ENCODE measurements at regions not wholly inside any gene's neighbourhood (a gene's known extent, or its start where the extent isn't known, plus 50 kb on each side); places are given as distances from the start of the nearest gene placed in this dataset.

DNA sequence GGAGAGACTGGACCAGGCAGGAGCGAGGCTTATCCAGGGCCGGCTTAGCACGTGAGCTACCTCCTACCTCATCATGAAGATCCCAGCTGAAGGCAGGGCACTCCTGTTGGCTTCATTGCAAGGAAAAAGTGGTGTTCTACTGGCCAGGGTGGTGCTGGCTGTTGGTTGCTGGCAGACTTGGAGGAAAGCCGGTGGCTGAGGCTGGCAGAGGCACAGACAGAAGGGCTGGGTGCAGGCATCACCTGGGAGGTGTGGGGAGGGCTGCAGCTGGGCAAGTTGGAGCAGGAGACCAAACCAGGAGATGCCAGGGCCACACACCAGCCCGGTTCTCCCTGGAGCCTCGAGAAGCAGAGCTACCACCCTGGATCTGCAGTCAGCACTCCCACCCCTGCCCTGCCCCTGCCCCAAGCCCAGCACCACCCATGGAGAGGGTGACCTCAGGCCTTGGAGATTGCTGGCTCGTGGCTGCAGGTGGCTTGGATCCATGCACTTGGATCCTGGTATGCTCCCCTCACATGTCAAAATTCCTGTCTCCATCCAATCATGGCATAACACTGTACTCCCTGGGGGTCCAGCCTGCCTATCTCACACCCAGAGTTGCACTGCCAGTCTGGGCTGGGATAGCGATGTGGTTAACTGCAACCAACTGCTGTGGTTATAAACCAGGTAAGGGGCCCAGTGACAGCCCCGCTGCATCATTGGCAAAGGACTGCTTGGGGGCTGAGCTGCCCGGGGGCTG is 49.7 kb downstream of the GLI2 start:
- DNase-seq (ENCODE audit: low spot score) (no peak), FAIRE-seq (no peak)

DNA sequence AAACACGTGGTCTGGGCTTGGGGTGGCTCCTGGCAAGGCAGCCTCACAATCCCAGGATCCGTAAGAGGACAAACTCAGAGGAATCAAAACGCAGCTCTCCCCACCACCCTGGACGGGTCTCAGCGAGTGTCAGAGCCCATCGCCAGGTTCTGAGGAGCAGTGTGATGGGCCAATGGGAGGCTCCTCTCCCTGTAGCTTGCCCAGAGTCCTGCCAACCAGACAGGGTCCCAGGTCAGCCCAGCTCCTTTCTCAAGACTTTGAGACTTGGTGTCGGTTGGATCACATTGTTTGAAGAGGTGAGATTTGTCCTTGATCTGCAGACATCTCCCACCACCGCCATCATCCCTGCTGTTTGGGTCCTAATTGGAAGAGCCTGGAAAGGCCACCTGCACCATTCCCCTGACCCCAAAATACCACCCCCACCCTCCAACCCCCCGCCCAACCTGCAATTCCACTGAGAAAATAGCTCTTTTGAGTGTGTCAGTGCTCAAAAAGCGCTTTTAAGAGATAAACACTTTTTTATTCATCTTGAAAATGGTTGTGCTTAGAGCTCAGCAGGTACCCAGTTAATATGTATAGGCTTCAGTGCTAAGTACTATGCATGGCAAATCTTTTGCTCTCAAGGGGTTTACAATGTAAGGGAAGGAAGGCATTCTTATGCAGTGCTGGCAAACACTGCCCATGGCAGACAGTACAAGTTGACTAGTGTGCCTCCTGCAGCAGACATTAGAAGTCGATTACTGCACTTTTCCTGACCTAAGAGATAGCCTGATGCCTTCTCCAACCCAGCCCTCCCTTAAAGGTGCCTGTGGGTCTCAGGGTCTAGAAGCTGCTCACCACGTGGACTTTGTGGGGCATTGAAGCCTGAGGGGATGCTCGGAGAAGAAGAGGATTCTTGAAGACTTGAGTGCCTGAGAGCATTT is 50.6 kb downstream of the GLI2 start:
- no peak for DNase-seq (ENCODE audit: low spot score)
- no peak for FAIRE-seq

DNA sequence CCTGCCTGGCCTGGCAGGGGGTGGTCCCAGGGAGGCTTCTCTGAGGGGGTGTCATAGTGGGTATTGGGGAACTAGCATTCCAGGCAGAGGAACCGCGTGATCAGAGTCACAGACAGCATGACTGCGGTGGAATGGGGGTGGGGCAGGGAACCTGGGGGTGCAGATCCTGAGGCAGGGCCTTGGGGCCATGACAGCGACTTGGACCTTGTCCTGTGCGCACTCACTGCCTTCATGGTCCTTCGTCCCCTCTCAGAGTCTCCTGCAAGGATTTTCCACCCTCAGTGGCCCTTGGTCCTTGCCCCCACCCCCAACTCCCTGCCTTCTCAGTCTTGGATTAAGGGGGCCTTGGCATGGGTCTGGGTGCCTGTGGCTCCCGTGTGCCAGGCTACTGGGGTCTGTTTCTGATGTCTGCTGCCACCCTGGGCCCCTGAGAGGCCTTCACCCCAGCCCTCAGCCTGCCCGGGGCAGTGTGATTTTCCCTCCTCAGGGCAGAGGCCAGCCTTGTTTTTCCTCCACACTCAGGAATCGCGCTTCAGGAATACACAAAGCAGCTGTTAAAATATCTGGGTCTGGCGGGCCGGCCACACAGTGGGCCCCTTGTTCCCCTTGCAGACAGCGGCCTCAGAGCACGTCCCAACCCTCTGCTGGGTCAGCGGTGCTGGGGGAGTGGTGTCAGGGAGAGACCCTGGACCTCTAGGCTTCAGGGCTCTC is 51.6 kb downstream of the GLI2 start:
- DNase-seq (ENCODE audit: low spot score) (no peak), FAIRE-seq (no peak)

DNA sequence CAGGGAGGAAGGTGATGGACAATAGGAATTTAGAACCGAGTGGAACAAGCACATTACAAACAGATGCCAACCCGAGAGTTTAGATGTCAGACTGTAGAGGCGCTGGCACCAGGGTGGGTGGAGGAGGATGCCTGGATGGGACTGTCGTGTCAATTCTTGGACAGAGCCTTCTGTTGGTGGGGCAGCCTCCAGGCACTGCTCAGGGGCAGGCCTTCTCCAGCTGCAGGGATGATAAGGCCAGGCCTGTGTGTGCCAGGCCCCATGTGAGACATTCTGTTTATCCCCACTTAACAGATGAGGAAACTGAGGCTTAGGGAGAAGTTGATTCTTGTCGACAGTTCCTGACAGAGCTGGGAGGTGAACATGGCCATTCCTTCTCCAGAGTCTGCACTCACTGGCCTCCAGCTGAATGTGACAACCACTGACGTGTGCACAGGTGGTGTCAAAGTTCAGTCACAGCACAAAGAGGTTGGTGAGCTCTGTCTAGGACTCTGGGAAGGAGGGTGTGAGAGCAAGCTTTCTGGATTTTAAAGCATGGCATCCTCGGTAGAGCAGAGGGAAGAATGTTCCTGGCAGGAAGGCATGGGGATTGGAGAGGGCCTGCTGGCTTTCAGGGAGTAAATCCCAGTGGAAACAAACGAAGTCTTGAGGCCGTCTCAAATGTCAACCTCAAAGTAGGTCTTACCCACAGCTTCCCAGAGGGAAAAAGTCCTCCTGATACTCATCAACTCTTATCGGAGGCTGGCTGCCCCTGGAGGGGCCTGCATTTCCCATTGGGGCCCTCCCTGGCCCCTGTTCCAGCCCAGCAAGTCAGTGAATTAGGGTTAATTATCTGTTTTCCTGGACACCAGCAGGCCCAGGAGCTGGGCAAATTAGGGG is 52.4 kb downstream of the GLI2 start:
- no peak for FAIRE-seq
- DNase-seq (ENCODE audit: low spot score): no peak

DNA sequence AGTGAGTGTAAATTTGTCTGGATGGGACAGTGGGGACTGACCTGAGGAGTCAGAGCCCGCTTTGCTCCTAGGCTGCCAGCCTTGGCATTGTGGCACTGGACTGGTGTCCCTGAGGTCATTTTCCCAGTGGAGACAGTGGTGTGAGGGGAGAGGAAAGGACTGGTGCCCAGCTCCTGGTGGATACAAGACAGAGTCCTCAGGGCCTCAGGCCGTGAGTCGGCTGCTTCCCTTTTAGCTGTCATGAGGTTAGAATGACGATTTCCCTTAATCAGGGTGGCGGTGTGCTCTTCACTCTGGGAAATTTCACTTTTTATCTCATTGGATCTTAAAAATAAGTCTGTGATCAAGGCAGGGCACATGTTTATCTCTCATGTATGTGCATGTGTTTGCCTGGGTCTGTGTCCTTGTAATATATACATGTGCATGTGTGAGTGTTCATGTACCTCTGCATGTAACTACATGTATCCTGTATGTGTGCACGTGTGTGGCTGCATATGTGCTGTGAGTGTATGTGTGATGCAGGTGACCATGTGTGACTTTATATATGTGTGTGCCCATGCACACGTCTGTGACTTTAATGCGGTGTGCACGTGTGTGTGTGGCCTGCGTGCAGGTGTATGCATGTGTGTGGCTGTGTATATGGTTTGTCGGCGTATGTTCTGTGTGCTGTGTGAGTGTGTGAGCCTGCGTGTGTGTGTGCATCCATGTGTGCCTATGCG is 55.7 kb downstream of the GLI2 start:
- DNase-seq (ENCODE audit: low spot score) (no peak), FAIRE-seq (no peak)

DNA sequence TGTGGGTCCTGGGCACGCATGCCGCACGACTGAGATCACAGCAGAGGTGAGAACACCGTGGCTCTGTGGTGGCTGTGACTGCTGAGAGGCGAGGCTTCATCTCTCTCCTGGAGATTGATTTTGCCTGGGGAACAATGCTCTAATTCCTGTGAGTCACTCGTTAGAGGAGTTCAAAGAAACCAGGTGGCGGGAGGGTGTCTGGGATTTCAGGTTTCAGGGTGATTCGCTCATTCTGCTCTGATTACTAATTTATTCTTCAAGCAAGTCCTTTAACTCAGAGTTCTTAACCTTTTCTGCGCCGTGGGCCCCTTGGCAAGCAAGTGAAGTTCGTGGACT is 56.3 kb downstream of the GLI2 start:
- DNase-seq (ENCODE audit: low spot score): peak; percentile 43
- no peak for FAIRE-seq

DNA sequence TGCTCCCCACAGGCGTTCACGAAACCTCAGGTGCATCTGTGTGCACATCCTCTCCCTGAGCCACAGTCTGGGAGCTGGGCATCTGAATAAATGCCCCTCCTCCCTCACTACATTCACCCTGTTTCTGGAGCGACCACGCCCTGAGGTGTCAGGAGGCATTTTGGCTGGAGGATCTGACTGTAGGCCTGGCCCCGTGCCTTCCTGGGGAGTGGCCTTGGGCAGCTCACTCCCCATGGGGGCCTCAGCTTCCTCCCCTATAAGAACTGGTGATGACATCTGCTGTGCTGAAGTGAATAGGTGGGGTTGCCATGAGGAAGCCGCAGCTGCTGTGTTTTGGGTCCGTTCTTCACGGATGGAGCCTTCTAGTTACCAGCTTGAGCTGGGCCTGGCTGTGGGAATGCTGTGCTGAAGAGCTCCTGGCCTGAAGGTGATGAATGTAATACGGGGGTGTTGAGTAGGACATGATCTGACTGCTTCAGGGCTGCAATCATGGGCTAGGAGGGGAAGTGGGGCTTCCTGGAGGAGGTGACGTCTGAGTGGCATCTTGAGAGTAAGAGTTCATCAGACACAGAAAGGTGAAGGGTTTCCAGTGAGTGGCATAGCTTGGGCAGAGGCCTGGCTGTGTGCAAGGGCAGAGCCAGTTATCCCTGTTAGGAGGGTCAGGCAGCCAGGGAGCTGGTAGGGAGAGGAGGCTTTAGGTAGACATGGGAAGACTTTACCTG is 58.2 kb downstream of the GLI2 start:
- no peak for FAIRE-seq

DNA sequence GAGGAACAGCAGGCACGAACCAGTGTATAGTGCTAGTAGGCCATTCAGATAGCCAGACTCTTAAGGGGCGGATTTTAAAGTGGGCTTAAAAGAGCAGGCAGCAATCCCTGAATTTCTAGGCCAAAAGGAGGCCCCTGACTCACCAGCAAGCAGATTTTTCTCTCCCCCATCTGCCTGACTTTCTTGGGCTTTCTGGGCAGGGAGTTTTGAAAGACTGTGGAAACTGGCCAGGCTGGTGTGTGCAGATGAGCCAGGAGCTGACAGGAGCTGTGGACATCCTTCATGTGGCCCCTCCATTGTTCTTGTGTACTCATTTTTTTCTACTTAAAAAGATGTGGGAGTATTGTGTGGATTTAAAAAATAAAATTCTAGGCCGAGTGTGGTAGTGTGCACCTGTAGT is 59.0 kb downstream of the GLI2 start:
- DNase-seq (ENCODE audit: low spot score) (no peak), FAIRE-seq (no peak)

More for the DNA sequence above, 58.2 kb downstream of the GLI2 start:
- no peak for DNase-seq (ENCODE audit: low spot score)

DNA sequence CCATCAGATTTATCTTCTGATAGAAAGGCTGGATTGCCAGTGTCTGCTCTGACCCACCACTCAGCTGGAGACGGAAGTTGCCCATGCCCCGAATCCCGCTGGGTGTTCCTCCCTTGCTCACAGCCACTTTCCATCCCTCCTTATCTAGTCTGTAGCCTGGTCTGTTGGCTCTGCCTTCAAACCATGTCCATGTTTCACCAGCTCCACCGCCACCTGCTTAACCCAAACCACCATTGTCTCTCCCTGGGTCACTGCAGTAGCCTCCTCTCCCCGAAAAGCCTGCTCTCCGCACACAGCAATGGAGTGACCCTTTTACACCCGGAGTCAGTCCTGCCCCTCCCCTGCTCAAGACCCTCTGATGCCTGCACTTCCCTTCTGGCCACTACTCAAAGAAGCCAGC is 60.4 kb downstream of the GLI2 start:
- FAIRE-seq: no peak
- no peak for DNase-seq (ENCODE audit: low spot score)

DNA sequence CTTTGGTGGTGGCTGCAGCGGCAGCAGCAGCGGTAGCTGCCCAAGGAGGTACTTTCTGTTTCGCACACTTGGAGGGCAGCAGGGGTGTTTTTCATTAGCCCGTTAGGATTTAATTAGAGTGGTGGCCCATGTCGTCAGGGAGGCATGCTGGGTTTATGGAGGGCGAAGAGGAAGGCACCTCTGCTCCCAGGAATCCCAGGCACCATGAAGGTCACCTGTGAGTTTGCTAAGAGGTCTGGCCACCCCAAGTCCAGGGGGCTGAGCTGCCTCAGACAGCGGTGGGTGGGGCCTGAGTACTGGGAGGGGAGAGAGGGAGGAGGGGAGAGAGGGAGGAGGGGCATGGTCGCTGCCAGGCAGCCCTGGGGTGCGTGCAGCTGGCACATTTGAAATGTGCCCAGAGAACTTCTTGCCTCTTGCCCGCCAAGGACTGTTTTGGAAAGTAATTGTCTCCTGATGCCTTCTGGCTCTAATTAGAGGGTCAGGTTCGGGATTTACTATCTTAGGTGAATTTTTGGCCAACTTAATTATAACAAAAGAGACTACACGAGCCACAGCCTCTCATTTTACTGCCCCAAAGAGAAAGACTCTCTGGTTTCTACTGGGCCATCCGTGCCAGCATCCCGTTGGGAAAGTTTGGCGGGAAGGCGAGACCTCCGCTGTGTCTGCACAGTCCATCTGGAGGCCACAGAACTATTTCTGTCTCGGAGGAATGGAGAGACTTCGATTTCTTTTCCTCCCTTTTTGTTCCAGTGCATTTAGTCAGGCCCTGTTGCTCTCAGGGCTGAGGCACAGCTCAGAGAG is 62.0 kb downstream of the GLI2 start:
- FAIRE-seq (no peak), DNase-seq (ENCODE audit: low spot score) (no peak)

DNA sequence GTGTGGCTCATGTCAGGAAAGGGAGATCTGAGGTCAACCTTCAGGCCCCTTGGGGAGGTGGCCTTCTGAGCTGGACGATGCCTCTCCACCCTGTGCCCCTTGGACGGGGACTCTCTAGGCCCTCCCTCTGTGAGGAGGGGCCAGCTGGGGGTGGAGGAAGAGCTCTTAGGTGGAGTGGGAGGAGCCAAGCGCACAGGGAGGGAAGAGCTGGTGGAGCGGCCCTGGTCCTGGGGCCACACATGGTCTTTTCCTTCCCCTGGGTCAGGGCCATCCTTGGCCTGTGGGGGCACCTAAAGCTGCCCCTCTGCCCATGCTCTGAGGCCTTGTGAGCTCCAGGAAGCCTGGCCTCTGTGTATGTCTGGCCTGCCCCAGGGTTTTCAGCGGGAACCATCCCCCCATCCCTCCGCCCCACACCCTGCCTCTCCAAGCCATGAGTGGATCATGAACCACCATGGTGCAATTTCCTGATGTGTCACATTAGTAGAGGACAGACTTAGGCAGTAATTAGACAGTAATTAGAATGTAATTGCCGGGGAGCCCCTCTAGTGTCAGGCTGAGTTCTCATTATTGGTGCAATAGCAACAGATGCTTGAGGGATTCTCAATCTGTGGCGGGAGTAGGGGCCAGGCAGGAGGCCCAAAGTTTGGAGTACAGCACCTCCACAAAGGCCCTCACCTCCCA is 63.0 kb downstream of the GLI2 start:
- FAIRE-seq: no peak

DNA sequence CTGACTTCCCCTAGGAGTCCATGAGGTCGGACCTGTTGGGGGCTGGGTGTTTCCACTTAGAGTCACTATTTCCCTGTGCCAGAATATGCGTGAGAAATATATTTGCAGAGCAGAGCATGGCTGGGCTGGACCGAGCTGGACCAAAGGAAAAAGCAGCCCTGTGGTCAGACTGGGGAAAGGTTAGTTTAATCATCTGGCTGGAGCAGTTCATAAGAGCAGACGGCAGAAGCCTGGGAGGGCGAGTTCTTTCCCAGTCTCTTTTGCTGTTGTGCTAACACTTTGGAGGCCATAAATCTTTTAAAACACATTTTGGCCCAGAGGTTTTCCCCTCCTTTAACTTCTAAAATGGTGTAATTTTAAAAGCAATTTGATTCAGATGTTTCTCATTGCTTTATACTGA is 66.5 kb downstream of the GLI2 start:
- DNase-seq (ENCODE audit: low spot score) (no peak), FAIRE-seq (no peak)

More for the DNA sequence above, 63.0 kb downstream of the GLI2 start:
- no peak for DNase-seq (ENCODE audit: low spot score)

DNA sequence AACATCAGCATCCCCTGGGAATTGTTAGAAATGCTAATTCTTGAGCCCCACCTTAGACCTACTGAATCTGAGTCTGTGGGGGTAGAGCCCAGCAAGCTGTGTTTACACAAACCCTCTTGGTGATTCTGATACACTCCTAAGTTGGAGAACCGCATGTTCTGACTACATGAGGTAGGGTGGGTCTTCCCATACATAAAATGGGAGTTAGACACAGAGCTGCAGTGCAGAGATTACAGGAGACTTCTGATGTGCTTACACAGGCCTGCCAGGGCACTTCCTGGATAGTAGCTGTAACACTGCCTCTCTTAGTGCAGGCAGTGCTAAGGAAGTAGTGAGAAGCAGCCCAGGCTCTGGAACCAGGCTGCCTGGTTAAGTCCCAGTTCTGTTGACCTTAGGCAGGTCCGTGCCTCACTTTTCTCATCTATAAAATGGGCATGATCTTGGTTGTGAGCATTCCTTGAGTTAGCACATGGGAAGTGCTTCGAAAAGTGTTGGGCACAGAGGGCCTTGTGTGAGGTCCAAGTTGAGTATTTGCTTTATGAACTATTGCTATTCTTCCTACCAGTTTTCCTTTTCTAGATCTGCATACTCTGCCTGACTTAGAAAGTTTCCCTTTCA is 67.3 kb downstream of the GLI2 start:
- FAIRE-seq (no peak), DNase-seq (ENCODE audit: low spot score) (no peak)

DNA sequence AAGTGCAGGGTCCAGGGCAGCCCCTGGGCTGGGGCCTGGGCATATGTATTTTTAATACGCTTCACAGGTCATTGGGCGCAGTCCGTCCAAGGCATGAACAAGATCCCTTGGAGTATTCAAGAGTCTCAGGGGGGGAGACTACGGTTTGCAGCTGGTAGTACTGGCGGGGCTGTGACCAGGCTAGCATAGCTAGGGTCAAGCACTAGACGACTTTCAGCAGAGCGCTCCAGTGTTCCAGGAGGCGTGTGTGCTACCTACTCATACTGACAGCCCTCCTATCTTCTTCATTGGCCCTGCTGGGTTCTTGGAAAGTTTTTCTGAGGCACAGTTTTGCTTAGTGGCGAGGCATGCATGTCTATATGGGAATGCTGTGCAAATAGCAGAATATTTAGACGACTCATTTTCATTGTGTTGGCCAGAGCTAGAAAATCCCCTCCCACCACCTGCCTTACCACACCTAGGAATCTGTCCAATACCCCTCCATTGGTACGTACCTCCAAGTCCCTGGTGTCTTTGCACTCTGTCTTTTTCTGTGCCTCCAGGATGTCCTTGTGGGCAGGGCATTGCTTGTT is 68.2 kb downstream of the GLI2 start:
- no peak for DNase-seq (ENCODE audit: low spot score)
- FAIRE-seq: no peak

DNA sequence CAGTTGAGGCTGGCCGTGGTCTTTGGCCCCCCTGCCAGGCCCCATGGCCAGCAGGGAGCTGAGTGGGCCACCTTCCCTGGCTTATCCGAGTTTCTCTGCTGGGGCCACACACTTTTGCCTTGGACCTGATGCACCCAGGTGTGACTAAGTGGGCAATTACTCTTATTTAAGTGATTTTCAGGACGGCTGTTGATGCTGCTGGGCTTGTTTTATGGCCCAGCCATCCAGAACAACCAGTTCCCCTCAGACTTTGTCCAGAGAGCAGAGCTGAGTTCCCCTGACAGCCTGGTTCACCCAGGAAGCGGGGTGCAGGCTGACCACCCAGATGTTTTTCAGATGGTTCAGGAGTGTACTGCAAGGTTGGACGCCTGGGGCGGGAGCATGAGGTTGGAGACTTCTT is 68.8 kb downstream of the GLI2 start:
- DNase-seq (ENCODE audit: low spot score): no peak
- no peak for FAIRE-seq

DNA sequence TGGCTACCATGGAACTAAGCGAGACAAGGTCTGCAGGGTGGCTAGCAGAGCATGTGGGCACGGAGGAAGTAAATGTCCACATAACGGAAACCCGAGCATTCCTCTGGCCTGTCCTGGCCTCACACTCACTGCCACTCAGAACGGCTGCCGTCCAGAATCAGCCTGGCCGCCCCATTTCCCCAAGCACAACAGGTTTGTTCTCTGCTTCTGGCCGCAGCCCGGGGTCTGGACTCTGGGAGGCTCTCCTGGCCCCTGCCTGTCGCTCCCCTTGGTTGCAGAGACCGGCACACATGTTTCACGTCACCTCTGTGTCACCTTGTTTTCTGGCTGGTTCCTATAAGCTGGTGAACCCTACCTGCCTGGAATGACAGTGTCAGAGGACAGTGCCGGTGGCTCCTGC is 69.3 kb downstream of the GLI2 start:
- no peak for DNase-seq (ENCODE audit: low spot score)
- no peak for FAIRE-seq

DNA sequence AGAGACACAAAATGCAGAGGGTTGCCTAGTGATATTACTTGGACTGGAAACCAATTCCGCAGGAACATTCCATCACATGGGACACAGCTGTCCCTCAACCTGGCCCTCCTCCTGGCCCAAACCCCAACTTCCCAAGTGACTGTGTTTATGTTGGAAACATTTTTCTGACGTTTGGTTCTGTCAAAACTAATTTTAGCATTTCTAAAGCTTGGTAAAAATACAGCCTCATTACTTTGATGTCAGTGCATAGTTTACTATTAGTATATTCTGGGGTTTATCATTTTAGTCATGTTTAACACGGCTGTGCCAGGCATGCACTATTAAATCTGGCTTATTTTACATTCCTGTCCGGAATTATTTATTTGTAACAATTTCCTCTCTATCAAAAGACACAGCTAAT is 69.9 kb downstream of the GLI2 start:
- DNase-seq (ENCODE audit: low spot score) (no peak), FAIRE-seq (no peak)

DNA sequence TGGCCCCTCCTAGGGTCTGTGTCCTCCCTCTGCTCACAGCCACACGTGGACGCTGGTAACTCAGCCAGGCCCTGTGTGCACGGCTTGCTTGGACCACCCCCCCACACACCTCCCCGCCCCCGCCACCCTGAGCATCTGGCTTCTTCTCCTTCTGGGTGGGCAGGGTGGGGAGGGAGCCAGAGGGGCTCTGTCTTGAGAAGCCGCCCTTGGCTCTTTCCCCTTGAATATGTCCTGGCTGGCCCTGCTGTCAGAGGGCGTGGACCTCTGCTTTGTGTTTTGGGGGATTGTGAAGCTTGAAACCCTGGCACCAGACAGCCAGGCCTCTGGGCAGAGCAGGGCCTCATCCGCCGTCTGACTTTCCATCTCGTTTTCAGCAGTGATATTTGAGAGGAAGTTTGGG is 72.1 kb downstream of the GLI2 start:
- FAIRE-seq: no peak
- no peak for DNase-seq (ENCODE audit: low spot score)

Measured in RCC 7860 (cell line).